ENCODE measurements at regions not wholly inside any gene's neighbourhood (a gene's known extent, or its start where the extent isn't known, plus 50 kb on each side); places are given as distances from the start of the nearest gene placed in this dataset.

DNA sequence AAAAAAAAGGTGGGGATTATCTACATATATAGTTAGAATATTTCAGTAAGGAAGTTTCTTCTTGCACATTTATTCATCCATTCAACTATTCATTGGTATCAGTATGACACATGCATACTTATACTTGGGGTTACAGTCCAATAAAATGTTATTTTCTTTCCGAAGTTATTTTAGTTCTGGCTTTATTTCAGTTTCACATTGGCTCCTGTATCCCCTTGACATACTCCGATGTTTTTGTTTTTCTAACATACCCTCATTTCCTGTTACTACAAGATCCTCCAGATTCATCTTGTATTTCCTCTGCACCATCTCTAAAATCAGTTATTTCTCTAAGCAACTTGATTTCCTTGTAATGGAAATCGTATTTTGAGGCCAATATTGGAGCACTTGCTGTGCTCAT, 435.5 kb upstream of the MON1B start:
- TF ChIP-seq MYC (IDR thresholded peaks at IDR 0.05; ENCODE audit: low read depth, low read length) (no peak), CTCF (IDR thresholded peaks at IDR 0.05; ENCODE audit: low read depth, low read length) (no peak), MAX (IDR thresholded peaks at IDR 0.05; ENCODE audit: low read depth, low read length) (no peak), POLR2A (IDR thresholded peaks at IDR 0.05; ENCODE audit: extremely low read depth, insufficient read length) (no peak)
- no peak overlapping the region for H3K4me3 ChIP-seq (ENCODE audit: low read depth, low read length)
- no peak for DNase-seq (ENCODE audit: low read depth)

- no peak for DNase-seq (ENCODE audit: low read depth)
- TF ChIP-seq MYC (IDR thresholded peaks at IDR 0.05; ENCODE audit: low read depth, low read length): no peak
- H3K4me3 ChIP-seq (ENCODE audit: low read depth, low read length): no peak overlapping the region
Observed at GRCh38 chr16:76756423-76756822, 434.6 kb upstream of the MON1B start.

- TF ChIP-seq CTCF (IDR thresholded peaks at IDR 0.05; ENCODE audit: low read depth, low read length): no peak
- TF ChIP-seq POLR2A (IDR thresholded peaks at IDR 0.05; ENCODE audit: extremely low read depth, insufficient read length): no peak
- no peak for TF ChIP-seq MYC (IDR thresholded peaks at IDR 0.05; ENCODE audit: low read depth, low read length)
- TF ChIP-seq MAX (IDR thresholded peaks at IDR 0.05; ENCODE audit: low read depth, low read length): no peak
- no peak for DNase-seq (ENCODE audit: low read depth)
- no peak overlapping the region for H3K4me3 ChIP-seq (ENCODE audit: low read depth, low read length)
Observed at GRCh38 chr16:76756951-76757350, 434.0 kb upstream of the MON1B start.

GRCh38 chr16:76766538-76766937, 424.5 kb upstream of the MON1B start:
- no peak for DNase-seq (ENCODE audit: low read depth)
- H3K4me3 ChIP-seq (ENCODE audit: low read depth, low read length): no peak overlapping the region
- TF ChIP-seq MAX (IDR thresholded peaks at IDR 0.05; ENCODE audit: low read depth, low read length) (no peak), POLR2A (IDR thresholded peaks at IDR 0.05; ENCODE audit: extremely low read depth, insufficient read length) (no peak), MYC (IDR thresholded peaks at IDR 0.05; ENCODE audit: low read depth, low read length) (no peak), CTCF (IDR thresholded peaks at IDR 0.05; ENCODE audit: low read depth, low read length) (no peak)

DNA sequence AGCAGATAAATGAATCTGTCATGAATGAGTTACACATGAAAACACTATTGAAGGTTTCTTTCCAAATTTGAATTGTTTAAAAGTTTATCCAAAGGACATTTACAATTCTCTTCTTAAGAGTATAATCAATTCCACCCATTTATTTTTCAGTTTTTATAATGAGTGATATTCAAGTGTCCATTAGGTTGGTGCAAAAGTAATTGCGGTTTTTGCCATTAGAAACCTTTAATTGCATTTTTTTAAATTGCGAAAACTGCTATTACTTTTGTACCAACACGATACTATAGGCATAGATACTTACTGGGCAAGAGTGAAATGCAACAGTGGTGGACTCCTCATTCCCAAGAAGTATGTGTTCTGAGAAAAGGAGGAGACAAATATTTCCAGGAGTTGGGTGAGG, 422.7 kb upstream of the MON1B start:
- no peak for TF ChIP-seq POLR2A (IDR thresholded peaks at IDR 0.05; ENCODE audit: extremely low read depth, insufficient read length)
- TF ChIP-seq MAX (IDR thresholded peaks at IDR 0.05; ENCODE audit: low read depth, low read length): no peak
- no peak for TF ChIP-seq MYC (IDR thresholded peaks at IDR 0.05; ENCODE audit: low read depth, low read length)
- TF ChIP-seq CTCF (IDR thresholded peaks at IDR 0.05; ENCODE audit: low read depth, low read length): no peak
- DNase-seq (ENCODE audit: low read depth): no peak
- no peak overlapping the region for H3K4me3 ChIP-seq (ENCODE audit: low read depth, low read length)

GRCh38 chr16:76768948-76769347, 422.0 kb upstream of the MON1B start:
- no peak overlapping the region for H3K4me3 ChIP-seq (ENCODE audit: low read depth, low read length)
- TF ChIP-seq MAX (IDR thresholded peaks at IDR 0.05; ENCODE audit: low read depth, low read length): no peak
- TF ChIP-seq CTCF (IDR thresholded peaks at IDR 0.05; ENCODE audit: low read depth, low read length): no peak
- TF ChIP-seq POLR2A (IDR thresholded peaks at IDR 0.05; ENCODE audit: extremely low read depth, insufficient read length): no peak
- no peak for TF ChIP-seq MYC (IDR thresholded peaks at IDR 0.05; ENCODE audit: low read depth, low read length)

More at GRCh38 chr16:76768948-76769347, 422.0 kb upstream of the MON1B start:
- DNase-seq (ENCODE audit: low read depth): no peak
